HepG2 (cell line): ENCODE measurements at regions not wholly inside any gene's neighbourhood (a gene's known extent, or its start where the extent isn't known, plus 50 kb on each side); places are given as distances from the start of the nearest gene placed in this dataset.

ENCODE experiments used
- CREB3 ChIP-seq: sonication (generic); formaldehyde crosslinking; IDR thresholded peaks from 2 replicates; pipeline ENCODE4 v1.5.0; 2020; ENCODE audit warnings: missing genetic modification reagents
- CTCF ChIP-seq: sonication (generic); formaldehyde crosslinking; IDR thresholded peaks from 2 replicates; pipeline ENCODE4 v1.5.0; 2020; ENCODE audit warnings: mild to moderate bottlenecking, missing genetic modification reagents, moderate library complexity
- ESRRA ChIP-seq: sonication (generic); formaldehyde crosslinking; IDR thresholded peaks from 2 replicates; pipeline ENCODE4 v1.5.1; 2020; ENCODE audit warnings: mild to moderate bottlenecking, low read depth, missing genetic modification reagents
- EZH2 ChIP-seq: conservative IDR thresholded peaks from 2 replicates; pipeline ENCODE4 v1.6.1; 2012; ENCODE audit warnings: mild to moderate bottlenecking, low read depth, low read length, moderate library complexity
- POLR2A ChIP-seq, 2 experiments: IDR thresholded peaks; 2 replicates each; pipeline ENCODE4 v1.6.1; 2011; ENCODE audit warnings: low read depth in 2 of 2, low read length in 2 of 2, mild to moderate bottlenecking in 1 of 2, moderate library complexity in 1 of 2; ENCODE audit not compliant: insufficient read depth in 1 of 2
- POLR2AphosphoS5 ChIP-seq: IDR thresholded peaks from 2 replicates; pipeline ENCODE4 v1.6.1; 2012; ENCODE audit warnings: low read depth, low read length
- RXRB ChIP-seq: IDR thresholded peaks from 2 replicates; pipeline ENCODE4 v1.6.1; 2016; ENCODE audit warnings: borderline replicate concordance, missing genetic modification reagents, missing compliant biosample characterization
- SMARCC2 ChIP-seq: fragments of 450-650 bp; IDR thresholded peaks from 2 replicates; pipeline ENCODE4 v1.6.1; 2017; ENCODE audit warnings: antibody characterized with exemption, mild to moderate bottlenecking
- SOX13 ChIP-seq, 3 experiments: fragments of 450-650 bp in 1 of 3; sonication (generic) in 1 of 3; formaldehyde crosslinking in 1 of 3; IDR thresholded peaks in 2 of 3; conservative IDR thresholded peaks in 1 of 3; 2 replicates each; pipeline versions ENCODE4 v1.5.0 to v1.6.1; 2016 to 2020; ENCODE audit warnings: antibody characterized with exemption in 1 of 3, mild to moderate bottlenecking in 1 of 3, missing compliant biosample characterization in 1 of 3, missing genetic modification reagents in 1 of 3, moderate library complexity in 1 of 3
- ZNF329 ChIP-seq: sonication (generic); formaldehyde crosslinking; IDR thresholded peaks from 2 replicates; pipeline ENCODE4 v1.9.0; 2021; ENCODE audit warnings: low read depth, mild to moderate bottlenecking, missing genetic modification reagents
- ZNF569 ChIP-seq: sonication (generic); formaldehyde crosslinking; IDR thresholded peaks from 2 replicates; pipeline ENCODE4 v1.5.0; 2020; ENCODE audit warnings: mild to moderate bottlenecking, missing genetic modification reagents, moderate library complexity, borderline replicate concordance
- TF ChIP-seq, protein P1 (sequence below): IDR thresholded peaks from 2 replicates; pipeline ENCODE4 v1.6.1; 2016; ENCODE audit warnings: missing compliant biosample characterization, missing genetic modification reagents, borderline replicate concordance

DNA sequence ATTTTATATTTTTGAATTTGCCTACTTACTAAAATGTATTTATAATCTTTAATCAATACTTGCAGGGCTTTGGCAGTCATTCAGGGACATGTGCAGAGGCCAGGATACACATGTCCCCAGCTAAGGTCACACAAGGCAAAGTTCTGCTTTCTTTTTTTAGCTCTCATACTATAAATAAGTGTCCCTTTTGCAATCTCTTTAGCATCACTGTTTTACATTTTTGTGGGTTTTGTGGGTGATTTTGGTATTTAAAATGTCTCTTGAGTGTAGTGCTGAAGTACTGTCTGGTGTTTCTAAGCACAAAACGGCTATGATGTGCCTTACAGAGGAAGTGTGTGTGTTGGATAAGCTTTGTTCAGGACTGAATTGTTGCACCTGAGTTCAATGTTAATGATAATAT, 309.0 kb upstream of the GULP1 start:
- TF ChIP-seq EZH2 = no peak
- TF ChIP-seq POLR2A (IDR thresholded peaks at IDR 0.05; ENCODE audit: insufficient read depth in 1 of 2, low read depth in 2 of 2, low read length in 2 of 2) = no peak
- TF ChIP-seq ZNF569 (CRISPR knock-in tag) = no peak
- TF ChIP-seq, protein P1, sequence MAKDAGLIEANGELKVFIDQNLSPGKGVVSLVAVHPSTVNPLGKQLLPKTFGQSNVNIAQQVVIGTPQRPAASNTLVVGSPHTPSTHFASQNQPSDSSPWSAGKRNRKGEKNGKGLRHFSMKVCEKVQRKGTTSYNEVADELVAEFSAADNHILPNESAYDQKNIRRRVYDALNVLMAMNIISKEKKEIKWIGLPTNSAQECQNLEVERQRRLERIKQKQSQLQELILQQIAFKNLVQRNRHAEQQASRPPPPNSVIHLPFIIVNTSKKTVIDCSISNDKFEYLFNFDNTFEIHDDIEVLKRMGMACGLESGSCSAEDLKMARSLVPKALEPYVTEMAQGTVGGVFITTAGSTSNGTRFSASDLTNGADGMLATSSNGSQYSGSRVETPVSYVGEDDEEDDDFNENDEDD (CRISPR knock-in tag) = no peak
- TF ChIP-seq SMARCC2 = no peak
- no peak for TF ChIP-seq RXRB
- no peak for TF ChIP-seq CREB3 (CRISPR knock-in tag)
- TF ChIP-seq POLR2AphosphoS5 = no peak
- TF ChIP-seq CTCF = no peak
- TF ChIP-seq ZNF329 = no peak
- no peak for TF ChIP-seq ESRRA (CRISPR knock-in tag)
- TF ChIP-seq SOX13 (IDR thresholded peaks at IDR 0.05) = no peak
- TF ChIP-seq SOX13 (CRISPR knock-in tag; conservative IDR thresholded peaks at IDR 0.05 in 1 of 2, IDR thresholded peaks at IDR 0.05 in 1 of 2) = no peak
